ENCODE measurements at regions not wholly inside any gene's neighbourhood (a gene's known extent, or its start where the extent isn't known, plus 50 kb on each side); places are given as distances from the start of the nearest gene placed in this dataset.

DNA sequence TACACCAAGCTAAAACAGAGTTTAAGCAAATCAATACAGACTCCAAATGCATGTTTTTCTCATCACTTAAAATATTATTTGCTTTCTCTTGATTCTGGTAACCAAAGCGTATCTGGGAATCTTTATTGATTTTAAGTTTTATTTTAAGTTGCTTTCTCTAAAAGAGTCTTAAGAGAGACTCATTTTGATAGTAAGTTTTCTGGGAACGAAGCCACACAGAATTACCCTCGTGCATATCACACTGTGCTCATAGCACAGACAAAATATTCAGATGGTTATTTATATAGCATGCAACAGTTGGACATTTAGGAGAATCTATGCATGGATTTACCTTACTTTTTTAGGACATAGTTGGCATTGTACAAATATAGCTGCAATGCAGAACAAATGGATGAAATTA lies 597.5 kb upstream of the NRXN1 start:
- Histone ChIP-seq H3K4me2 (no peak overlapping the region), H3K4me1 (no peaks in the 10 kb centered on the region), H3K4me3 (no peak overlapping the region), H3K27ac (no peak overlapping the region), H3K9me3 (peaks cover 22% of the 10 kb centered on the region)
- DNase-seq (ENCODE audit: low read depth in 1 of 2, low spot score in 1 of 2) (no peak), FAIRE-seq (no peak), ATAC-seq (no peak)
- 17% methylated on average over 3 of the region's 3 CpGs for WGBS (ENCODE audit: missing lambda C conversion rate)
- POLR2A ChIA-PET: no interaction called here
- CTCF ChIA-PET: no interaction called here
- TF ChIP-seq, protein P1, sequence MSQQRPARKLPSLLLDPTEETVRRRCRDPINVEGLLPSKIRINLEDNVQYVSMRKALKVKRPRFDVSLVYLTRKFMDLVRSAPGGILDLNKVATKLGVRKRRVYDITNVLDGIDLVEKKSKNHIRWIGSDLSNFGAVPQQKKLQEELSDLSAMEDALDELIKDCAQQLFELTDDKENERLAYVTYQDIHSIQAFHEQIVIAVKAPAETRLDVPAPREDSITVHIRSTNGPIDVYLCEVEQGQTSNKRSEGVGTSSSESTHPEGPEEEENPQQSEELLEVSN (IDR thresholded peaks at IDR 0.05; ENCODE audit: borderline replicate concordance, low read depth): no peak
- TF ChIP-seq, protein P2, sequence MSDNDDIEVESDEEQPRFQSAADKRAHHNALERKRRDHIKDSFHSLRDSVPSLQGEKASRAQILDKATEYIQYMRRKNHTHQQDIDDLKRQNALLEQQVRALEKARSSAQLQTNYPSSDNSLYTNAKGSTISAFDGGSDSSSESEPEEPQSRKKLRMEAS (IDR thresholded peaks at IDR 0.05): no peak
- TF ChIP-seq, protein P3, sequence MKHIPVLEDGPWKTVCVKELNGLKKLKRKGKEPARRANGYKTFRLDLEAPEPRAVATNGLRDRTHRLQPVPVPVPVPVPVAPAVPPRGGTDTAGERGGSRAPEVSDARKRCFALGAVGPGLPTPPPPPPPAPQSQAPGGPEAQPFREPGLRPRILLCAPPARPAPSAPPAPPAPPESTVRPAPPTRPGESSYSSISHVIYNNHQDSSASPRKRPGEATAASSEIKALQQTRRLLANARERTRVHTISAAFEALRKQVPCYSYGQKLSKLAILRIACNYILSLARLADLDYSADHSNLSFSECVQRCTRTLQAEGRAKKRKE (CRISPR knock-in tag; IDR thresholded peaks at IDR 0.05; ENCODE audit: low read depth): no peak
- TF ChIP-seq ZNF302 (CRISPR knock-in tag; IDR thresholded peaks at IDR 0.05) (no peak), CBX8 (IDR thresholded peaks at IDR 0.05) (no peak), FOSL2 (IDR thresholded peaks at IDR 0.05) (no peak), FOSL2 (CRISPR knock-in tag; IDR thresholded peaks at IDR 0.05) (no peak)
- TF ChIP-seq, protein P4, sequence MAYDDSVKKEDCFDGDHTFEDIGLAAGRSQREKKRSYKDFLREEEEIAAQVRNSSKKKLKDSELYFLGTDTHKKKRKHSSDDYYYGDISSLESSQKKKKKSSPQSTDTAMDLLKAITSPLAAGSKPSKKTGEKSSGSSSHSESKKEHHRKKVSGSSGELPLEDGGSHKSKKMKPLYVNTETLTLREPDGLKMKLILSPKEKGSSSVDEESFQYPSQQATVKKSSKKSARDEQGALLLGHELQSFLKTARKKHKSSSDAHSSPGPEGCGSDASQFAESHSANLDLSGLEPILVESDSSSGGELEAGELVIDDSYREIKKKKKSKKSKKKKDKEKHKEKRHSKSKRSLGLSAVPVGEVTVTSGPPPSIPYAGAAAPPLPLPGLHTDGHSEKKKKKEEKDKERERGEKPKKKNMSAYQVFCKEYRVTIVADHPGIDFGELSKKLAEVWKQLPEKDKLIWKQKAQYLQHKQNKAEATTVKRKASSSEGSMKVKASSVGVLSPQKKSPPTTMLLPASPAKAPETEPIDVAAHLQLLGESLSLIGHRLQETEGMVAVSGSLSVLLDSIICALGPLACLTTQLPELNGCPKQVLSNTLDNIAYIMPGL (CRISPR knock-in tag; IDR thresholded peaks at IDR 0.05; ENCODE audit: borderline replicate concordance): no peak
- TF ChIP-seq, protein P5, sequence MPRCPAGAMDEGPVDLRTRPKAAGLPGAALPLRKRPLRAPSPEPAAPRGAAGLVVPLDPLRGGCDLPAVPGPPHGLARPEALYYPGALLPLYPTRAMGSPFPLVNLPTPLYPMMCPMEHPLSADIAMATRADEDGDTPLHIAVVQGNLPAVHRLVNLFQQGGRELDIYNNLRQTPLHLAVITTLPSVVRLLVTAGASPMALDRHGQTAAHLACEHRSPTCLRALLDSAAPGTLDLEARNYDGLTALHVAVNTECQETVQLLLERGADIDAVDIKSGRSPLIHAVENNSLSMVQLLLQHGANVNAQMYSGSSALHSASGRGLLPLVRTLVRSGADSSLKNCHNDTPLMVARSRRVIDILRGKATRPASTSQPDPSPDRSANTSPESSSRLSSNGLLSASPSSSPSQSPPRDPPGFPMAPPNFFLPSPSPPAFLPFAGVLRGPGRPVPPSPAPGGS (IDR thresholded peaks at IDR 0.05): no peak

DNA sequence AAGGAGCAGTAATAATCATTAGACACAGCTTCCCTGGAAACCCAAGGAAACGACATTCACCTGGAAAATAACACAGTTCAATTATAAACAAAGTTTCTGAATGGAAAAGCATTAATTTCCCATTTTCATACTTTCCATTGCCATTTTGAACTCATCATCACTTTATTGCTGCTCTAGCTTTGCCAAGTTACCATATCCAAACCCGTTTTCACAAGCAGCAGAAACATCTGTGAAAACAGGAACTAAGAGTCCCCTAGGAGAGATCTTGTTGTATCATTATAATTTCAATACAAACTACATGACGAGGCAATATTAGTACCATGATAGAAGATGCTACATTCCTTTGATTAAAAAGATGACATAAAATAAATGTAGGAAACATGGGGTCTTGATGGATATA lies 597.0 kb upstream of the NRXN1 start:
- WGBS (ENCODE audit: missing lambda C conversion rate): 5% methylated on average over 3 of the region's 3 CpGs
- DNase-seq (ENCODE audit: low read depth in 1 of 2, low spot score in 1 of 2): no peak

DNA sequence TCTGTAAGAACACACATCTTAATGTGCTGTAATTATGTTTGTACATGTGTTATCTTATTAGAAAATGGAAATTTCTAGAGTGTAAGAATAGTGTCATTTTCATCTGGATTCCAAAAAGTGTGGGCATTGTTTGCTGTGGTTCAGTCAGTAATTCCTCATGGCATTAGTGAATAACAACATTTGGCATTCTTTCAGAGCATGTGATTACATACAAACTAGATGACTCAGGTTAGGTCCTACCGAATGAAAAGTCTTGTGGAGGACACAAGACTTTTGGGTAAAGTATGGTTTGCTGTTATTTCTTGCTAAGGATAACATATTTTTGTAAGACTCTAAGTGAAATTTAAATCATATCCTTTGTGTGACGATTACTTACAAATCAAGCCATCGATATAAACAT lies 593.1 kb upstream of the NRXN1 start:
- POLR2A ChIA-PET: no interaction called here
- CTCF ChIA-PET: no interaction called here
- DNase-seq (ENCODE audit: low read depth in 1 of 2, low spot score in 1 of 2) (no peak), ATAC-seq (no peak), FAIRE-seq (no peak)
- no peak for TF ChIP-seq RNF2 (IDR thresholded peaks at IDR 0.05; ENCODE audit: borderline replicate concordance, low read depth)
- TF ChIP-seq CBX8 (IDR thresholded peaks at IDR 0.05): no peak
- no peak for TF ChIP-seq SREBF2 (IDR thresholded peaks at IDR 0.05)
- TF ChIP-seq, protein P5 (IDR thresholded peaks at IDR 0.05): no peak
- TF ChIP-seq, protein P4 (CRISPR knock-in tag; IDR thresholded peaks at IDR 0.05; ENCODE audit: borderline replicate concordance): no peak
- no peak for TF ChIP-seq RFX5 (IDR thresholded peaks at IDR 0.05)
- TF ChIP-seq HDAC2 (IDR thresholded peaks at IDR 0.05): no peak
- TF ChIP-seq MAFK (IDR thresholded peaks at IDR 0.05; ENCODE audit: partially characterized antibody): no peak
- TF ChIP-seq, protein P6, sequence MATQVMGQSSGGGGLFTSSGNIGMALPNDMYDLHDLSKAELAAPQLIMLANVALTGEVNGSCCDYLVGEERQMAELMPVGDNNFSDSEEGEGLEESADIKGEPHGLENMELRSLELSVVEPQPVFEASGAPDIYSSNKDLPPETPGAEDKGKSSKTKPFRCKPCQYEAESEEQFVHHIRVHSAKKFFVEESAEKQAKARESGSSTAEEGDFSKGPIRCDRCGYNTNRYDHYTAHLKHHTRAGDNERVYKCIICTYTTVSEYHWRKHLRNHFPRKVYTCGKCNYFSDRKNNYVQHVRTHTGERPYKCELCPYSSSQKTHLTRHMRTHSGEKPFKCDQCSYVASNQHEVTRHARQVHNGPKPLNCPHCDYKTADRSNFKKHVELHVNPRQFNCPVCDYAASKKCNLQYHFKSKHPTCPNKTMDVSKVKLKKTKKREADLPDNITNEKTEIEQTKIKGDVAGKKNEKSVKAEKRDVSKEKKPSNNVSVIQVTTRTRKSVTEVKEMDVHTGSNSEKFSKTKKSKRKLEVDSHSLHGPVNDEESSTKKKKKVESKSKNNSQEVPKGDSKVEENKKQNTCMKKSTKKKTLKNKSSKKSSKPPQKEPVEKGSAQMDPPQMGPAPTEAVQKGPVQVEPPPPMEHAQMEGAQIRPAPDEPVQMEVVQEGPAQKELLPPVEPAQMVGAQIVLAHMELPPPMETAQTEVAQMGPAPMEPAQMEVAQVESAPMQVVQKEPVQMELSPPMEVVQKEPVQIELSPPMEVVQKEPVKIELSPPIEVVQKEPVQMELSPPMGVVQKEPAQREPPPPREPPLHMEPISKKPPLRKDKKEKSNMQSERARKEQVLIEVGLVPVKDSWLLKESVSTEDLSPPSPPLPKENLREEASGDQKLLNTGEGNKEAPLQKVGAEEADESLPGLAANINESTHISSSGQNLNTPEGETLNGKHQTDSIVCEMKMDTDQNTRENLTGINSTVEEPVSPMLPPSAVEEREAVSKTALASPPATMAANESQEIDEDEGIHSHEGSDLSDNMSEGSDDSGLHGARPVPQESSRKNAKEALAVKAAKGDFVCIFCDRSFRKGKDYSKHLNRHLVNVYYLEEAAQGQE (IDR thresholded peaks at IDR 0.05): no peak
- no peak for TF ChIP-seq HOXB13 (CRISPR knock-in tag; IDR thresholded peaks at IDR 0.05; ENCODE audit: low read depth)
- TF ChIP-seq, protein P7, sequence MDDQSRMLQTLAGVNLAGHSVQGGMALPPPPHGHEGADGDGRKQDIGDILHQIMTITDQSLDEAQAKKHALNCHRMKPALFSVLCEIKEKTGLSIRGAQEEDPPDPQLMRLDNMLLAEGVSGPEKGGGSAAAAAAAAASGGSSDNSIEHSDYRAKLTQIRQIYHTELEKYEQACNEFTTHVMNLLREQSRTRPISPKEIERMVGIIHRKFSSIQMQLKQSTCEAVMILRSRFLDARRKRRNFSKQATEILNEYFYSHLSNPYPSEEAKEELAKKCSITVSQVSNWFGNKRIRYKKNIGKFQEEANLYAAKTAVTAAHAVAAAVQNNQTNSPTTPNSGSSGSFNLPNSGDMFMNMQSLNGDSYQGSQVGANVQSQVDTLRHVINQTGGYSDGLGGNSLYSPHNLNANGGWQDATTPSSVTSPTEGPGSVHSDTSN (IDR thresholded peaks at IDR 0.05): no peak
- no peak for TF ChIP-seq EHF (CRISPR knock-in tag; IDR thresholded peaks at IDR 0.05)
- TF ChIP-seq, protein P8, sequence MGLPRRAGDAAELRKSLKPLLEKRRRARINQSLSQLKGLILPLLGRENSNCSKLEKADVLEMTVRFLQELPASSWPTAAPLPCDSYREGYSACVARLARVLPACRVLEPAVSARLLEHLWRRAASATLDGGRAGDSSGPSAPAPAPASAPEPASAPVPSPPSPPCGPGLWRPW (IDR thresholded peaks at IDR 0.05): no peak
- H3K4me3 ChIP-seq: no peak overlapping the region
- no peak overlapping the region for H3K4me2 ChIP-seq
- 28% methylated on average over 3 of the region's 3 CpGs for WGBS (ENCODE audit: missing lambda C conversion rate)
- peaks cover 26% of the 10 kb centered on the region for H3K9me3 ChIP-seq
- H3K4me1 ChIP-seq: no peaks in the 10 kb centered on the region
- no peak overlapping the region for H3K27ac ChIP-seq

More for the DNA sequence above, 597.0 kb upstream of the NRXN1 start:
- no peak overlapping the region for H3K4me3 ChIP-seq
- TF ChIP-seq HEYL (CRISPR knock-in tag; IDR thresholded peaks at IDR 0.05): no peak
- peak; percentile 30 for TF ChIP-seq MAFK (IDR thresholded peaks at IDR 0.05; ENCODE audit: partially characterized antibody)
- peaks cover 23% of the 10 kb centered on the region for H3K9me3 ChIP-seq
- POLR2A ChIA-PET: no interaction called here
- FAIRE-seq: no peak
- CTCF ChIA-PET: no interaction called here
- H3K4me1 ChIP-seq: no peaks in the 10 kb centered on the region
- H3K27ac ChIP-seq: no peak overlapping the region
- H3K4me2 ChIP-seq: no peak overlapping the region
- ATAC-seq: no peak

Measured in A549 (cell line).